Panc1 (cell line): ENCODE measurements at regions not wholly inside any gene's neighbourhood (a gene's known extent, or its start where the extent isn't known, plus 50 kb on each side); places are given as distances from the start of the nearest gene placed in this dataset.

Experiments
- SIN3A ChIP-seq: IDR thresholded peaks from 2 replicates; pipeline ENCODE4 v1.6.1; 2012; ENCODE audit warnings: low read depth, mild to moderate bottlenecking, low read length, moderate library complexity, borderline replicate concordance; ENCODE audit not compliant: insufficient read depth
- TF ChIP-seq, protein P1 (sequence below): fragments of 450-650 bp; IDR thresholded peaks from 2 replicates; pipeline ENCODE4 v1.5.1; 2017; ENCODE audit warnings: mild to moderate bottlenecking

- TF ChIP-seq, protein P1, sequence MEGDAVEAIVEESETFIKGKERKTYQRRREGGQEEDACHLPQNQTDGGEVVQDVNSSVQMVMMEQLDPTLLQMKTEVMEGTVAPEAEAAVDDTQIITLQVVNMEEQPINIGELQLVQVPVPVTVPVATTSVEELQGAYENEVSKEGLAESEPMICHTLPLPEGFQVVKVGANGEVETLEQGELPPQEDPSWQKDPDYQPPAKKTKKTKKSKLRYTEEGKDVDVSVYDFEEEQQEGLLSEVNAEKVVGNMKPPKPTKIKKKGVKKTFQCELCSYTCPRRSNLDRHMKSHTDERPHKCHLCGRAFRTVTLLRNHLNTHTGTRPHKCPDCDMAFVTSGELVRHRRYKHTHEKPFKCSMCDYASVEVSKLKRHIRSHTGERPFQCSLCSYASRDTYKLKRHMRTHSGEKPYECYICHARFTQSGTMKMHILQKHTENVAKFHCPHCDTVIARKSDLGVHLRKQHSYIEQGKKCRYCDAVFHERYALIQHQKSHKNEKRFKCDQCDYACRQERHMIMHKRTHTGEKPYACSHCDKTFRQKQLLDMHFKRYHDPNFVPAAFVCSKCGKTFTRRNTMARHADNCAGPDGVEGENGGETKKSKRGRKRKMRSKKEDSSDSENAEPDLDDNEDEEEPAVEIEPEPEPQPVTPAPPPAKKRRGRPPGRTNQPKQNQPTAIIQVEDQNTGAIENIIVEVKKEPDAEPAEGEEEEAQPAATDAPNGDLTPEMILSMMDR = no peak
- no peak for TF ChIP-seq SIN3A
Measured at GRCh38 chr4:171648926-171649325, 164.3 kb upstream of the GALNTL6 start.
